ENCODE measurements at regions not wholly inside any gene's neighbourhood (a gene's known extent, or its start where the extent isn't known, plus 50 kb on each side); places are given as distances from the start of the nearest gene placed in this dataset.

DNA sequence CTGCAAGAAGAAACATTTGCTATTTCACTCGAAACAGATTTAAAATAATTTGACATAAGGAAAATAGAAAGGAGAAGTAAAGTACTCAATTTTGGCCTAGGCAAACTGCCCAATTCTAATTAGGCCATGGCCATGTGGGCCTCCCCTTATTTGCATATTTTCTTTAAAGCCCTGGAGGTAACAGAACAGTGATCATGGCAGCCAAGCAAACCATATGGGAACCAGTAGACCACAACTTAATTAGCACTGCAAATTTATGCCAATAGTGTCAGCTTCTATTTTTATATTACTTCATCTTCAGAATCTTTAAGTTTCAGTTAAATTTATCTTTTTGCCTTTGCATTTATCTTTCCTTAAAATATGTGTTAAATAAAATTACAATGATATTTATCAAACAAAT lies 63.3 kb upstream of the THSD7A start:
- no peak overlapping the region for H3K27ac Mint-ChIP-seq
- ATAC-seq (replicated peaks) = peak in 1 of 2 donors; percentile 43
- no peaks in the 10 kb centered on the region for H3K9me3 Mint-ChIP-seq
- no peak overlapping the region for H3K4me3 Mint-ChIP-seq
- H3K27me3 Mint-ChIP-seq = no peaks in the 10 kb centered on the region
- H3K4me1 Mint-ChIP-seq = no peaks in the 10 kb centered on the region
- DNase-seq = no peak
- H3K36me3 Mint-ChIP-seq = no peaks in the 10 kb centered on the region

GRCh38 chr7:11896663-11897062 lies 64.7 kb upstream of the THSD7A start:
- no peak for DNase-seq
- Mint-ChIP-seq H3K27ac (no peak overlapping the region), H3K27me3 (no peaks in the 10 kb centered on the region), H3K4me3 (no peak overlapping the region), H3K36me3 (no peaks in the 10 kb centered on the region), H3K4me1 (no peaks in the 10 kb centered on the region), H3K9me3 (no peaks in the 10 kb centered on the region)
- ATAC-seq (replicated peaks) = no peak

DNA sequence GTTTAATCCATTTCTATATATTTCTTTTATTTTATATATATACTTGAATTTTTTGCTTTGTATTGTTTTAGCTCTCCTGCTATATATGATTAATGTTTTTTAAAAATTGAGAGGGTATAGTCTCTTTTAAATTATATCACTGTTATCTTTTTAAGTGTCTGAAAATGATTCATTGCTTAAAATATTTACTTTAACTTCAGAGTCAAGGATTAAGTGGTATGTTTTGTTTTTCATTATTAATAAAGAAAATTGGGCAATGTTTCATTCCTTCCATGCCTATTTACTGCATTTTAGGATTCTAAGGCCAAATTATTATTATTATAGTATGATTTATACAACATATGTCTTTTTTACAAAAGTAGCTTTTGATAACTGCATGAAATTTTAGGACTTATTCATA lies 67.2 kb upstream of the THSD7A start:
- H3K4me1 Mint-ChIP-seq = no peaks in the 10 kb centered on the region
- H3K9me3 Mint-ChIP-seq = peaks cover 0 to 3% of the 10 kb centered on the region in 2 donors
- DNase-seq (no peak), ATAC-seq (replicated peaks) (no peak)
- no peak overlapping the region for H3K27ac Mint-ChIP-seq
- H3K4me3 Mint-ChIP-seq = no peak overlapping the region
- H3K36me3 Mint-ChIP-seq = no peaks in the 10 kb centered on the region
- H3K27me3 Mint-ChIP-seq = no peaks in the 10 kb centered on the region

DNA sequence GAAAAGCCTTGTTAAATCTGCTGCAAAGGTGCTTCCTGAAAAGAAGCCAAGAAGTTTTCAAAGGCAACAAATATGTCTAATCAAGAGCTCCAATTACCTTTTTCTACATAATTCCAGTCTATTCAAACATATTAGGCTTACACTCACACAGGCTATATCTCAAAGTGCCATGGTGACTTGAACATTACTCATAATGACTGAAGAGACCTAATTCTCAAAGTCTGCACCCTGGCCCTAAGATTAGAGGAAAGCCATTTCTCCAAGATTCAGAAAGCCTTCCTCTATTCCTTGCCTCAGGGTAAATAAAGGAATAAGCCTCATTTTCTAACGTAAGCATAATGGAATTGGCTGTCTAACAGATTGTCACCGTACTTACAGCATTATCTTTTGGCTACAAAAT lies 78.3 kb upstream of the THSD7A start:
- Mint-ChIP-seq H3K4me3 (no peak overlapping the region), H3K4me1 (no peaks in the 10 kb centered on the region), H3K27ac (no peak overlapping the region), H3K9me3 (no peaks in the 10 kb centered on the region), H3K36me3 (no peaks in the 10 kb centered on the region), H3K27me3 (no peaks in the 10 kb centered on the region)
- ATAC-seq (replicated peaks) (no peak), DNase-seq (no peak)

GRCh38 chr7:11911900-11912299 lies 79.9 kb upstream of the THSD7A start:
- no peaks in the 10 kb centered on the region for H3K36me3 Mint-ChIP-seq
- H3K4me3 Mint-ChIP-seq = no peak overlapping the region
- no peaks in the 10 kb centered on the region for H3K9me3 Mint-ChIP-seq
- H3K27me3 Mint-ChIP-seq = no peaks in the 10 kb centered on the region
- DNase-seq = no peak
- no peak for ATAC-seq (replicated peaks)
- H3K27ac Mint-ChIP-seq = no peak overlapping the region
- H3K4me1 Mint-ChIP-seq = no peaks in the 10 kb centered on the region

DNA sequence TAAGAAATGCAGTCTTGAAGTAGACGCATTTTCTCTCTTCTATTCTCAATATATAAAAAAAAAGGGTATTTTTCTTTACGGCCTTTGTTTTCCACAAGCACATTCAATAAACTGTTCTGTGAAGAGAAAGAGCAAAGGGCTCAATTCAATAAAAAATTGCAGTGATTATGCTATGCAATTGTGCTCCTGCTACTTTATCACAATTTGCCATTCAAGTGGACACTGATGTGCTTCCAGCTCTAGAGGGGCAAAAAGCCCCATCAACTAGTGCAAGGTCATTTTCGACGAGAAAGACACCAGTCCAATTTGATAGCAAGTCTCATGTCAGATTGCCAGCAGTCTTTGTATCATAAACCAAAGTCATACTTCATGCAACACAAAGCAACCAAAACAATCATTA lies 82.6 kb upstream of the THSD7A start:
- ATAC-seq (replicated peaks) (no peak), DNase-seq (no peak)
- Mint-ChIP-seq H3K9me3 (peaks cover 0 to 2% of the 10 kb centered on the region in 2 donors), H3K27ac (no peak overlapping the region), H3K4me3 (no peak overlapping the region), H3K27me3 (no peaks in the 10 kb centered on the region), H3K36me3 (no peaks in the 10 kb centered on the region), H3K4me1 (no peaks in the 10 kb centered on the region)

- H3K27ac Mint-ChIP-seq = no peak overlapping the region
- no peak overlapping the region for H3K4me3 Mint-ChIP-seq
- H3K9me3 Mint-ChIP-seq = peaks cover 0 to 2% of the 10 kb centered on the region in 2 donors
- H3K4me1 Mint-ChIP-seq = no peaks in the 10 kb centered on the region
- no peak for DNase-seq
- H3K36me3 Mint-ChIP-seq = no peaks in the 10 kb centered on the region
- no peaks in the 10 kb centered on the region for H3K27me3 Mint-ChIP-seq
- no peak for ATAC-seq (replicated peaks)
Observed at GRCh38 chr7:11923376-11923930, 91.5 kb upstream of the THSD7A start.

- no peaks in the 10 kb centered on the region for H3K9me3 Mint-ChIP-seq
- no peaks in the 10 kb centered on the region for H3K36me3 Mint-ChIP-seq
- DNase-seq (no peak), ATAC-seq (replicated peaks) (no peak)
- no peak overlapping the region for H3K4me3 Mint-ChIP-seq
- no peaks in the 10 kb centered on the region for H3K4me1 Mint-ChIP-seq
- no peaks in the 10 kb centered on the region for H3K27me3 Mint-ChIP-seq
- H3K27ac Mint-ChIP-seq = no peak overlapping the region
Observed at GRCh38 chr7:11931307-11931706, 99.3 kb upstream of the THSD7A start.

GRCh38 chr7:11934796-11935195 lies 102.8 kb upstream of the THSD7A start:
- DNase-seq = no peak
- H3K4me3 Mint-ChIP-seq = no peak overlapping the region
- no peak for ATAC-seq (replicated peaks)
- H3K27ac Mint-ChIP-seq = no peak overlapping the region
- no peaks in the 10 kb centered on the region for H3K9me3 Mint-ChIP-seq
- no peaks in the 10 kb centered on the region for H3K4me1 Mint-ChIP-seq
- H3K27me3 Mint-ChIP-seq = no peaks in the 10 kb centered on the region
- no peaks in the 10 kb centered on the region for H3K36me3 Mint-ChIP-seq

DNA sequence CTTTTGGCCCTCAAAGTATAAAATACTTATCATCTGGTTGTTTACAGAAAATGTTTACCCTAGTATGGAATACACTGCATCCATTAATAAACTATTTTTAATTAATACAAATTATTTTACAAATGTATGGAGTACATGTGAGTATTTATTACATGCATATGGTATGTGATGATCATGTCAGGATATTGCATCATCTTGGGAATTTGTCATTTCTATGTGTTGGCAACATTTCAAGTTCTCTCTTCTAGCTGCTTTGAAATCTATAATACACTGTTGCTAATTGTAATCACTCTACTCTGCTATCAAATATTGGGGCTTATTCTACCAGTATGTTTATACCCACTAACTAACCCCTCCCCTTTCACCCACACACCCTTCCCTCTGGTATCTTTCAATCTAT lies 103.9 kb upstream of the THSD7A start:
- no peak overlapping the region for H3K4me3 Mint-ChIP-seq
- H3K4me1 Mint-ChIP-seq = no peaks in the 10 kb centered on the region
- ATAC-seq (replicated peaks) = no peak
- no peak overlapping the region for H3K27ac Mint-ChIP-seq
- H3K27me3 Mint-ChIP-seq = no peaks in the 10 kb centered on the region
- H3K36me3 Mint-ChIP-seq = no peaks in the 10 kb centered on the region
- DNase-seq = no peak
- H3K9me3 Mint-ChIP-seq = no peaks in the 10 kb centered on the region

DNA sequence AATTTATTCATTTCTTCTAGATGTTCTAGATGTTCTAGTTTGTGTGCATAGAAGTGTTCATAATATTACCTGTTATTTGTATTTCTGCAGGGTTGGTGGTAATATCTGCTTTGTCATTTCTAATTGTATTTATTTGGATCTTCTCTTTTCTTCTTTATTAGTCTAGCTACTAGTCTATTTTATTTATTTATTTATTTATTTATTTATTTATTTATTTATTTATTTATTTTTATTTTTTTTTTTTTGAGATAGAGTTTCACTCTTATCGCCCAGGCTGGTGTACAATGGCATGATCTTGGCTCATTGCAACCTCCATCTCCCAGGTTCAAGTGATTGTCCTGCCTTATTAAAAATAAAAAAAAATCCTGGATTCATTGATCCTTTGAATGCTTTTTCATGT lies 114.8 kb upstream of the THSD7A start:
- H3K4me1 Mint-ChIP-seq = no peaks in the 10 kb centered on the region
- ATAC-seq (replicated peaks) (no peak), DNase-seq (no peak)
- no peaks in the 10 kb centered on the region for H3K27me3 Mint-ChIP-seq
- H3K9me3 Mint-ChIP-seq = peaks cover 7 to 16% of the 10 kb centered on the region in 2 donors
- H3K27ac Mint-ChIP-seq = no peak overlapping the region
- no peaks in the 10 kb centered on the region for H3K36me3 Mint-ChIP-seq
- H3K4me3 Mint-ChIP-seq = no peak overlapping the region

- DNase-seq (no peak), ATAC-seq (replicated peaks) (no peak)
- no peaks in the 10 kb centered on the region for H3K27me3 Mint-ChIP-seq
- no peak overlapping the region for H3K27ac Mint-ChIP-seq
- no peak overlapping the region for H3K4me3 Mint-ChIP-seq
- H3K9me3 Mint-ChIP-seq = peaks cover 7 to 16% of the 10 kb centered on the region in 2 donors
- no peaks in the 10 kb centered on the region for H3K36me3 Mint-ChIP-seq
- H3K4me1 Mint-ChIP-seq = no peaks in the 10 kb centered on the region
Observed at GRCh38 chr7:11950281-11950680, 118.3 kb upstream of the THSD7A start.

DNA sequence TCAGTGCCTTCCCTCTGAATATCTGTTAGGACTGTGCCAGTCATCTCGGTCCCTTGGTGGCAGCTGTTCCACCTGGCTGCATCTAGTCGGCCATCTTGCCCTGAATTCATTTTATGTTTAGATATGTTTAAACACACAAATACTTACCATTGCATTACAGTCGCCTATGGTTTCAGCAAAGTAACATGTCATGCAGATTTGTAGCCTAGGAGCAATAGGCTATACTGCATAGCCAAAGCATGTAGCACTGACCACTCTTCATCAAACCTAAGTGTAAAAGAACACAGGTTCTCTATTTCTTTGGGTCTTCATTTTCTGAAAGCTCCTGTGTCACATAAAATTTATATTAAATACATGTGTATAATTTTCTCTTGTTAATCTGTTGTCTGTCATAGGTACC lies 118.9 kb upstream of the THSD7A start:
- Mint-ChIP-seq H3K27me3 (no peaks in the 10 kb centered on the region), H3K4me3 (no peak overlapping the region), H3K36me3 (no peaks in the 10 kb centered on the region), H3K4me1 (no peaks in the 10 kb centered on the region), H3K9me3 (peaks cover 5 to 9% of the 10 kb centered on the region in 2 donors), H3K27ac (no peak overlapping the region)
- ATAC-seq (replicated peaks) (no peak), DNase-seq (no peak)

GRCh38 chr7:11951909-11952308 lies 119.9 kb upstream of the THSD7A start:
- Mint-ChIP-seq H3K36me3 (no peaks in the 10 kb centered on the region), H3K27ac (no peak overlapping the region), H3K4me1 (no peaks in the 10 kb centered on the region), H3K4me3 (no peak overlapping the region), H3K27me3 (no peaks in the 10 kb centered on the region), H3K9me3 (peaks cover 3 to 5% of the 10 kb centered on the region in 2 donors)
- DNase-seq (no peak), ATAC-seq (replicated peaks) (no peak)

GRCh38 chr7:11952972-11953371 lies 121.0 kb upstream of the THSD7A start:
- no peak for ATAC-seq (replicated peaks)
- H3K4me1 Mint-ChIP-seq = no peaks in the 10 kb centered on the region
- H3K36me3 Mint-ChIP-seq = no peaks in the 10 kb centered on the region
- H3K9me3 Mint-ChIP-seq = peaks cover 3 to 5% of the 10 kb centered on the region in 2 donors
- no peak overlapping the region for H3K4me3 Mint-ChIP-seq
- no peak overlapping the region for H3K27ac Mint-ChIP-seq
- no peak for DNase-seq
- no peaks in the 10 kb centered on the region for H3K27me3 Mint-ChIP-seq

GRCh38 chr7:11956991-11957390 lies 125.0 kb upstream of the THSD7A start:
- Mint-ChIP-seq H3K27ac (no peak overlapping the region), H3K36me3 (no peaks in the 10 kb centered on the region), H3K27me3 (no peaks in the 10 kb centered on the region), H3K4me1 (no peaks in the 10 kb centered on the region), H3K4me3 (no peak overlapping the region), H3K9me3 (no peaks in the 10 kb centered on the region)
- DNase-seq (no peak), ATAC-seq (replicated peaks) (no peak)

All from stimulated activated naive B cell treated with anti-CD40 and anti-IgM and Interleukin-4, amounts not matched to agents 10 μg/mL and 1 μg/mL and 100 μg/mL, for 72 hours (primary cell).